ENCODE measurements at regions not wholly inside any gene's neighbourhood (a gene's known extent, or its start where the extent isn't known, plus 50 kb on each side); places are given as distances from the start of the nearest gene placed in this dataset.

GRCh38 chr12:58190618-58191017, 249.3 kb downstream of the ATP23 start:
- H3K4me3 ChIP-seq (ENCODE audit: low read depth, low read length) = no peak overlapping the region
- H3K27me3 ChIP-seq (replicated peaks; ENCODE audit: control insufficient read depth, insufficient read depth, low read length) = no peaks in the 10 kb centered on the region
- H3K4me3 Mint-ChIP-seq (ENCODE audit: unreplicated experiment) = no peak overlapping the region
- no TSS peak for BruUV-seq (replicated peaks)
- no peaks in the 10 kb centered on the region for H3K36me3 ChIP-seq (ENCODE audit: control insufficient read depth, insufficient read depth, low read length)
- H3K4me1 ChIP-seq = no peaks in the 10 kb centered on the region
- intact Hi-C loops (cut with micrococcal nuclease; ENCODE audit: unreplicated experiment) = no loop called here
- ChIA-PET CTCF (no interaction called here), POLR2A (no interaction called here)
- no peaks in the 10 kb centered on the region for H3K36me3 Mint-ChIP-seq (ENCODE audit: insufficient read depth, unreplicated experiment)
- no peaks in the 10 kb centered on the region for H3K27me3 Mint-ChIP-seq (ENCODE audit: insufficient read depth, unreplicated experiment)
- DNase-seq = no peak
- H3K27ac Mint-ChIP-seq (ENCODE audit: unreplicated experiment) = no peak overlapping the region
- H3K9me3 Mint-ChIP-seq (ENCODE audit: unreplicated experiment) = peaks cover 23% of the 10 kb centered on the region
- no peaks in the 10 kb centered on the region for H3K9me3 ChIP-seq
- TF ChIP-seq CTCF (IDR thresholded peaks at IDR 0.05; ENCODE audit: insufficient read depth in 1 of 2, low read depth in 1 of 2, low read length in 1 of 2, severe bottlenecking in 1 of 2, unreplicated experiment in 1 of 2) = no peak
- H3K4me1 Mint-ChIP-seq (ENCODE audit: low read depth, unreplicated experiment) = no peaks in the 10 kb centered on the region

- Mint-ChIP-seq H3K27ac (ENCODE audit: unreplicated experiment) (no peak overlapping the region), H3K4me3 (ENCODE audit: unreplicated experiment) (no peak overlapping the region), H3K9me3 (ENCODE audit: unreplicated experiment) (peaks cover 16% of the 10 kb centered on the region), H3K36me3 (ENCODE audit: insufficient read depth, unreplicated experiment) (no peaks in the 10 kb centered on the region), H3K27me3 (ENCODE audit: insufficient read depth, unreplicated experiment) (no peaks in the 10 kb centered on the region), H3K4me1 (ENCODE audit: low read depth, unreplicated experiment) (no peaks in the 10 kb centered on the region)
- Histone ChIP-seq H3K36me3 (ENCODE audit: control insufficient read depth, insufficient read depth, low read length) (no peaks in the 10 kb centered on the region), H3K9me3 (no peaks in the 10 kb centered on the region), H3K27me3 (replicated peaks; ENCODE audit: control insufficient read depth, insufficient read depth, low read length) (no peaks in the 10 kb centered on the region), H3K4me1 (no peaks in the 10 kb centered on the region), H3K4me3 (ENCODE audit: low read depth, low read length) (no peak overlapping the region)
- no peak for TF ChIP-seq CTCF (IDR thresholded peaks at IDR 0.05; ENCODE audit: insufficient read depth in 1 of 2, low read depth in 1 of 2, low read length in 1 of 2, severe bottlenecking in 1 of 2, unreplicated experiment in 1 of 2)
- no peak for DNase-seq
- intact Hi-C loops (cut with micrococcal nuclease; ENCODE audit: unreplicated experiment) = no loop called here
- ChIA-PET POLR2A (no interaction called here), CTCF (no interaction called here)
- BruUV-seq (replicated peaks) = no TSS peak
These were observed 255.6 kb downstream of the ATP23 start for GRCh38 chr12:58196971-58197370.

GRCh38 chr12:58202933-58203718, 261.8 kb downstream of the ATP23 start:
- Mint-ChIP-seq H3K36me3 (ENCODE audit: insufficient read depth, unreplicated experiment) (no peaks in the 10 kb centered on the region), H3K27ac (ENCODE audit: unreplicated experiment) (no peak overlapping the region), H3K9me3 (ENCODE audit: unreplicated experiment) (peaks cover 17% of the 10 kb centered on the region), H3K4me1 (ENCODE audit: low read depth, unreplicated experiment) (peaks cover 7% of the 10 kb centered on the region), H3K27me3 (ENCODE audit: insufficient read depth, unreplicated experiment) (no peaks in the 10 kb centered on the region), H3K4me3 (ENCODE audit: unreplicated experiment) (no peak overlapping the region)
- BruUV-seq (replicated peaks) = no TSS peak
- Histone ChIP-seq H3K36me3 (ENCODE audit: control insufficient read depth, insufficient read depth, low read length) (no peaks in the 10 kb centered on the region), H3K4me3 (ENCODE audit: low read depth, low read length) (no peak overlapping the region), H3K27me3 (replicated peaks; ENCODE audit: control insufficient read depth, insufficient read depth, low read length) (no peaks in the 10 kb centered on the region), H3K9me3 (no peaks in the 10 kb centered on the region), H3K4me1 (peaks cover 11% of the 10 kb centered on the region)
- intact Hi-C loops (cut with micrococcal nuclease; ENCODE audit: unreplicated experiment) = no loop called here
- no peak for DNase-seq
- CTCF ChIA-PET = no interaction called here
- no peak for TF ChIP-seq CTCF (IDR thresholded peaks at IDR 0.05; ENCODE audit: insufficient read depth in 1 of 2, low read depth in 1 of 2, low read length in 1 of 2, severe bottlenecking in 1 of 2, unreplicated experiment in 1 of 2)
- POLR2A ChIA-PET = no interaction called here
